H9 (cell line): ENCODE measurements at regions not wholly inside any gene's neighbourhood (a gene's known extent, or its start where the extent isn't known, plus 50 kb on each side); places are given as distances from the start of the nearest gene placed in this dataset.
A peak's percentile ranks its signal among the peaks of the same experiment; 100 is the strongest.

Experiments used
- DNase-seq: peaks from one replicate; pipeline ENCODE4 v3.0.0-alpha.2; 2017
- H2AFZ ChIP-seq: one replicate; pipeline ENCODE4 v1.6.1; 2013; ENCODE audit warnings: mild to moderate bottlenecking, low read length, control low read depth, moderate library complexity
- H2AK5ac ChIP-seq: 2 replicates; pipeline ENCODE4 v1.6.1; 2013; ENCODE audit warnings: low read length, control low read depth, mixed read lengths; ENCODE audit not compliant: insufficient read length
- H2BK120ac ChIP-seq: one replicate; pipeline ENCODE4 v1.6.1; 2013; ENCODE audit warnings: low read depth, mild to moderate bottlenecking, low read length, control low read depth, inconsistent platforms; ENCODE audit not compliant: poor library complexity, severe bottlenecking
- H2BK12ac ChIP-seq: 2 replicates; pipeline ENCODE4 v1.6.1; 2013; ENCODE audit warnings: low read length, control low read depth, mixed read lengths, low read depth; ENCODE audit not compliant: insufficient read length
- H2BK15ac ChIP-seq: 2 replicates; pipeline ENCODE4 v1.6.1; 2013; ENCODE audit warnings: low read depth, low read length, control low read depth
- H2BK20ac ChIP-seq: one replicate; pipeline ENCODE4 v1.6.1; 2013; ENCODE audit warnings: low read depth, mild to moderate bottlenecking, low read length, control low read depth, inconsistent platforms; ENCODE audit not compliant: poor library complexity, severe bottlenecking
- H2BK5ac ChIP-seq: 2 replicates; pipeline ENCODE4 v1.6.1; 2013; ENCODE audit warnings: low read length, control low read depth, mixed read lengths; ENCODE audit not compliant: insufficient read length
- H3K14ac ChIP-seq: 2 replicates; pipeline ENCODE4 v1.6.1; 2013; ENCODE audit warnings: low read length, control low read depth; ENCODE audit not compliant: insufficient read depth
- H3K18ac ChIP-seq: 2 replicates; pipeline ENCODE4 v1.6.1; 2013; ENCODE audit warnings: low read depth, mild to moderate bottlenecking, mixed read lengths, low read length, control low read depth; ENCODE audit not compliant: insufficient read length
- H3K23ac ChIP-seq: 2 replicates; pipeline ENCODE4 v1.6.1; 2013; ENCODE audit warnings: low read length, control low read depth, mixed read lengths, low read depth; ENCODE audit not compliant: insufficient read length
- H3K23me2 ChIP-seq: 2 replicates; pipeline ENCODE4 v1.6.1; 2013; ENCODE audit warnings: low read depth, mild to moderate bottlenecking, mixed read lengths, low read length, control low read depth; ENCODE audit not compliant: insufficient read length, poor library complexity, severe bottlenecking
- H3K27ac ChIP-seq: 2 replicates; pipeline ENCODE4 v1.5.1; 2013; ENCODE audit warnings: low read length, control low read depth, mixed read lengths, low read depth; ENCODE audit not compliant: insufficient read length
- H3K27me3 ChIP-seq: 2 replicates; pipeline ENCODE4 v1.6.1; 2013; ENCODE audit warnings: low read length, control low read depth, inconsistent platforms; ENCODE audit not compliant: insufficient read depth
- H3K4ac ChIP-seq: 2 replicates; pipeline ENCODE4 v1.6.1; 2013; ENCODE audit warnings: low read depth, mild to moderate bottlenecking, control low read depth, inconsistent platforms, low read length, moderate library complexity
- H3K4me1 ChIP-seq: 2 replicates; pipeline ENCODE4 v1.6.1; 2013; ENCODE audit warnings: low read length, control low read depth, inconsistent platforms; ENCODE audit not compliant: insufficient read depth
- H3K4me2 ChIP-seq: 2 replicates; pipeline ENCODE4 v1.6.1; 2013; ENCODE audit warnings: low read length, control low read depth, mixed read lengths; ENCODE audit not compliant: insufficient read length, insufficient read depth
- H3K56ac ChIP-seq: 2 replicates; pipeline ENCODE4 v1.6.1; 2013; ENCODE audit warnings: low read depth, mild to moderate bottlenecking, mixed read lengths, low read length, control low read depth; ENCODE audit not compliant: insufficient read length
- H3K79me1 ChIP-seq: 2 replicates; pipeline ENCODE4 v1.6.1; 2013; ENCODE audit warnings: low read depth, mild to moderate bottlenecking, moderate library complexity, low read length, control low read depth, inconsistent platforms; ENCODE audit not compliant: insufficient read depth, poor library complexity, severe bottlenecking
- H3K79me2 ChIP-seq: 2 replicates; pipeline ENCODE4 v1.6.1; 2013; ENCODE audit warnings: low read length, control low read depth, inconsistent platforms; ENCODE audit not compliant: insufficient read depth
- H3K9ac ChIP-seq: 2 replicates; pipeline ENCODE4 v1.6.1; 2013; ENCODE audit warnings: low read length, control low read depth, mixed read lengths; ENCODE audit not compliant: insufficient read length; ENCODE audit errors: extremely low read depth
- H3K9me3 ChIP-seq: one replicate; pipeline ENCODE4 v1.6.1; 2013; ENCODE audit warnings: low read depth, low read length, inconsistent platforms; ENCODE audit not compliant: control insufficient read depth
- H3T11ph ChIP-seq: one replicate; pipeline ENCODE4 v1.6.1; 2013; ENCODE audit warnings: mild to moderate bottlenecking, low read length, control low read depth, inconsistent platforms
- H4K20me1 ChIP-seq: one replicate; pipeline ENCODE4 v1.6.1; 2013; ENCODE audit not compliant: control insufficient read depth, insufficient read length, insufficient read depth
- H4K5ac ChIP-seq: 2 replicates; pipeline ENCODE4 v1.6.1; 2013; ENCODE audit warnings: low read depth, mild to moderate bottlenecking, mixed read lengths, low read length, control low read depth; ENCODE audit not compliant: insufficient read length
- H4K8ac ChIP-seq: replicated peaks from 2 replicates; pipeline ENCODE4 v1.6.1; 2013; ENCODE audit warnings: low read length, control low read depth, mixed read lengths, low read depth; ENCODE audit not compliant: insufficient read length
- H4K91ac ChIP-seq: 2 replicates; pipeline ENCODE4 v1.6.1; 2013; ENCODE audit warnings: low read depth, mild to moderate bottlenecking, moderate library complexity, mixed read lengths, low read length, control low read depth; ENCODE audit not compliant: insufficient read length
- H3K27ac Mint-ChIP-seq, 3 experiments: 2 replicates in 2 of 3; 3 replicates in 1 of 3; pipeline ENCODE4 v1.8.0; 2020 to 2021; ENCODE audit warnings: mixed read lengths in 3 of 3, mild to moderate bottlenecking in 1 of 3, moderate library complexity in 1 of 3
- H3K27me3 Mint-ChIP-seq: 2 replicates; pipeline ENCODE4 v1.8.0; 2021; ENCODE audit warnings: low read depth, mild to moderate bottlenecking, moderate library complexity, mixed read lengths
- H3K36me3 Mint-ChIP-seq, 3 experiments: 2 replicates in 2 of 3; 3 replicates in 1 of 3; pipeline ENCODE4 v1.8.0; 2020 to 2021; ENCODE audit warnings: low read depth in 3 of 3, mixed read lengths in 3 of 3; ENCODE audit not compliant: insufficient read depth in 1 of 3
- H3K4me1 Mint-ChIP-seq, 2 experiments: 2 replicates each; pipeline ENCODE4 v1.8.0; 2020; ENCODE audit warnings: mixed read lengths in 2 of 2
- H3K4me3 Mint-ChIP-seq, 2 experiments: 2 replicates in 1 of 2; 3 replicates in 1 of 2; pipeline ENCODE4 v1.8.0; 2020 to 2021; ENCODE audit warnings: mild to moderate bottlenecking in 2 of 2, mixed read lengths in 2 of 2, moderate library complexity in 1 of 2
- H3K9me3 Mint-ChIP-seq, 2 experiments: 2 replicates in 1 of 2; 3 replicates in 1 of 2; pipeline ENCODE4 v1.8.0; 2020; ENCODE audit warnings: mild to moderate bottlenecking in 2 of 2, mixed read lengths in 2 of 2, moderate library complexity in 1 of 2
- CTCF ChIP-seq: fragments of 200-600 bp; sonication (generic); conservative IDR thresholded peaks from 3 replicates; pipeline ENCODE4 v1.8.0; 2021; ENCODE audit warnings: antibody characterized with exemption, mild to moderate bottlenecking
- WGBS: extraction: QIAGEN DNeasy Blood & Tissue Kit; methylation state at CpG from one replicate; pipeline ENCODE4 v1.1.7; 2013; ENCODE audit warnings: missing lambda C conversion rate, low lambda C conversion rate, mixed read lengths; ENCODE audit not compliant: insufficient read length; ENCODE audit errors: extremely low coverage; 5-methylcytosine and 5-hydroxymethylcytosine counted together

GRCh38 chr1:11345971-11346715 lies 73.1 kb downstream of the UBIAD1 start:
- no peak overlapping the region for H3K56ac ChIP-seq
- no peaks in the 10 kb centered on the region for H4K20me1 ChIP-seq
- H3K4me2 ChIP-seq = no peak overlapping the region
- no peak overlapping the region for H2BK120ac ChIP-seq
- H3K14ac ChIP-seq = peak overlapping the region; percentile 56; the same call in 1 of the 2 replicates
- H3K9me3 ChIP-seq = no peaks in the 10 kb centered on the region
- no peak overlapping the region for H2AFZ ChIP-seq
- WGBS = no CpG with 5 or more reads among the region's 19 CpGs
- no peak overlapping the region for H3T11ph ChIP-seq
- H3K27me3 ChIP-seq = no peaks in the 10 kb centered on the region
- no peak overlapping the region for H3K23ac ChIP-seq
- no peak overlapping the region for H2BK15ac ChIP-seq
- Mint-ChIP-seq H3K4me1 (peaks cover 35 to 38% of the 10 kb centered on the region in 2 experiments), H3K9me3 (peaks cover 0 to 1% of the 10 kb centered on the region in 2 experiments; a peak in 2 of 5 replicates), H3K27me3 (no peaks in the 10 kb centered on the region; the same call in none of the 2 replicates), H3K4me3 (no peak overlapping the region), H3K36me3 (peaks cover 0 to 1% (median 0%) of the 10 kb centered on the region in 3 experiments; a peak in 2 of 7 replicates), H3K27ac (peak overlapping the region in 2 of 3 experiments; percentile 58 to 74; a peak in 2 of 7 replicates)
- H4K5ac ChIP-seq = no peak overlapping the region
- H3K79me2 ChIP-seq = no peaks in the 10 kb centered on the region
- H3K9ac ChIP-seq = no peak overlapping the region
- no peak overlapping the region for H4K91ac ChIP-seq
- no peaks in the 10 kb centered on the region for H3K79me1 ChIP-seq
- H3K4ac ChIP-seq = no peak overlapping the region
- no peak for TF ChIP-seq CTCF
- H3K4me1 ChIP-seq = no peaks in the 10 kb centered on the region; the same call in 1 of the 2 replicates
- H3K23me2 ChIP-seq = no peaks in the 10 kb centered on the region
- H4K8ac ChIP-seq = no peak overlapping the region
- no peak overlapping the region for H2BK5ac ChIP-seq
- H2BK12ac ChIP-seq = no peak overlapping the region
- no peak for DNase-seq
- no peak overlapping the region for H3K27ac ChIP-seq
- no peak overlapping the region for H2BK20ac ChIP-seq
- no peak overlapping the region for H2AK5ac ChIP-seq
- H3K18ac ChIP-seq = no peak overlapping the region
